Stimulated activated CD4-positive, alpha-beta T cell treated with anti-CD3 and anti-CD28 coated beads, Interleukin-15, amount 100 ng/mL, for 24 hours (primary cell): ENCODE measurements at regions not wholly inside any gene's neighbourhood (a gene's known extent, or its start where the extent isn't known, plus 50 kb on each side); places are given as distances from the start of the nearest gene placed in this dataset.

ENCODE experiments used
- DNase-seq: peaks from one replicate; pipeline ENCODE4 v3.0.0-alpha.2; 2020

GRCh38 chr1:105678334-105678733, 1378.1 kb upstream of the PRMT6 start:
- no peak for DNase-seq

- DNase-seq, result no peak
These were observed 1371.8 kb upstream of the PRMT6 start for GRCh38 chr1:105684714-105685113.

- no peak for DNase-seq
These were observed 1370.4 kb upstream of the PRMT6 start for GRCh38 chr1:105686026-105686425.

GRCh38 chr1:105686874-105687690, 1369.4 kb upstream of the PRMT6 start:
- DNase-seq, result no peak

- no peak for DNase-seq
These were observed 1355.8 kb upstream of the PRMT6 start for GRCh38 chr1:105700723-105701122.

GRCh38 chr1:105724286-105724685, 1332.2 kb upstream of the PRMT6 start:
- no peak for DNase-seq

GRCh38 chr1:105730701-105731100, 1325.8 kb upstream of the PRMT6 start:
- DNase-seq, result no peak

- DNase-seq, result no peak
These were observed 1320.1 kb upstream of the PRMT6 start for GRCh38 chr1:105736349-105736748.

- no peak for DNase-seq
These were observed 1276.7 kb upstream of the PRMT6 start for GRCh38 chr1:105779727-105780126.

GRCh38 chr1:105785021-105785420, 1271.5 kb upstream of the PRMT6 start:
- DNase-seq, result no peak

- peak; percentile 13 for DNase-seq
These were observed 1262.8 kb upstream of the PRMT6 start for GRCh38 chr1:105793536-105794146.

GRCh38 chr1:105795741-105796140, 1260.7 kb upstream of the PRMT6 start:
- no peak for DNase-seq

GRCh38 chr1:105830571-105831146, 1225.8 kb upstream of the PRMT6 start:
- no peak for DNase-seq

GRCh38 chr1:105838071-105838470, 1218.4 kb upstream of the PRMT6 start:
- DNase-seq, result no peak

GRCh38 chr1:105865546-105865945, 1190.9 kb upstream of the PRMT6 start:
- DNase-seq, result no peak

GRCh38 chr1:105872817-105873216, 1183.7 kb upstream of the PRMT6 start:
- DNase-seq, result no peak

- no peak for DNase-seq
These were observed 1181.9 kb upstream of the PRMT6 start for GRCh38 chr1:105874621-105875020.

- DNase-seq, result no peak
These were observed 1170.2 kb upstream of the PRMT6 start for GRCh38 chr1:105886309-105886708.

GRCh38 chr1:105891308-105891707, 1165.2 kb upstream of the PRMT6 start:
- no peak for DNase-seq

- no peak for DNase-seq
These were observed 1162.5 kb upstream of the PRMT6 start for GRCh38 chr1:105894006-105894405.

GRCh38 chr1:105909811-105910210, 1146.7 kb upstream of the PRMT6 start:
- DNase-seq, result no peak

- no peak for DNase-seq
These were observed 1142.1 kb upstream of the PRMT6 start for GRCh38 chr1:105914403-105914802.

GRCh38 chr1:105934806-105935205, 1121.7 kb upstream of the PRMT6 start:
- no peak for DNase-seq

GRCh38 chr1:105964879-105965278, 1091.6 kb upstream of the PRMT6 start:
- DNase-seq, result no peak
